ENCODE measurements at regions not wholly inside any gene's neighbourhood (a gene's known extent, or its start where the extent isn't known, plus 50 kb on each side); places are given as distances from the start of the nearest gene placed in this dataset.

DNA sequence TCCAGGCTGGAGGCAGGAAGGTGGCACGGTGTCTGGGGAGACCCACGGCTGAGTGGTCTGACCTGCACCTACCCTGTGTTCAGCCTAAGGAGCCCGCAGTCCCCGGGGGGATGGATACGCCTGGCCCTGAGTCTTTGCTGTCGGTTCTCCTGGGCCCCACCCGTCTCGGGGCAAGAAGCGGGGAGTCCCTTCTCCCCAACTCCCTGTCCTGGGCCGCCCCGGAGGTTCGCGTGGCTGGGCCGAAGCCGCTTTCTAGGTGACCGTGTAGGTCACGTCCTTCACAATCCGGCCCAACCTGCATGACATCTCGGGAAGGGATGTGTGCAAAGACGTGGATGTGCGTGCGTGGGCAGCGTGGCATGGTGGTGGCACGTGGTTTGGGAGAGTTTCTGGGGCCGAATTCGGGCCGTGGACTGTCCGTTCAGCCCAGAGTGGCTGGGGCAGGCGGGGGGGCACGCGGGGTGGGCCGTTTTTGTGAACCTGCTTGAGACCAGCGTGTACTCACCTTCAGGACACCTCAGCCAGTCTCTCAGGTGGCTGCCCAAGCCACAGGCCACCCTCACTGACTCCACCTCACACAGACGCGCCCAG, 103.3 kb downstream of the PTPRS start:
- TF ChIP-seq, protein P1, sequence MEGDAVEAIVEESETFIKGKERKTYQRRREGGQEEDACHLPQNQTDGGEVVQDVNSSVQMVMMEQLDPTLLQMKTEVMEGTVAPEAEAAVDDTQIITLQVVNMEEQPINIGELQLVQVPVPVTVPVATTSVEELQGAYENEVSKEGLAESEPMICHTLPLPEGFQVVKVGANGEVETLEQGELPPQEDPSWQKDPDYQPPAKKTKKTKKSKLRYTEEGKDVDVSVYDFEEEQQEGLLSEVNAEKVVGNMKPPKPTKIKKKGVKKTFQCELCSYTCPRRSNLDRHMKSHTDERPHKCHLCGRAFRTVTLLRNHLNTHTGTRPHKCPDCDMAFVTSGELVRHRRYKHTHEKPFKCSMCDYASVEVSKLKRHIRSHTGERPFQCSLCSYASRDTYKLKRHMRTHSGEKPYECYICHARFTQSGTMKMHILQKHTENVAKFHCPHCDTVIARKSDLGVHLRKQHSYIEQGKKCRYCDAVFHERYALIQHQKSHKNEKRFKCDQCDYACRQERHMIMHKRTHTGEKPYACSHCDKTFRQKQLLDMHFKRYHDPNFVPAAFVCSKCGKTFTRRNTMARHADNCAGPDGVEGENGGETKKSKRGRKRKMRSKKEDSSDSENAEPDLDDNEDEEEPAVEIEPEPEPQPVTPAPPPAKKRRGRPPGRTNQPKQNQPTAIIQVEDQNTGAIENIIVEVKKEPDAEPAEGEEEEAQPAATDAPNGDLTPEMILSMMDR (IDR thresholded peaks at IDR 0.05): no peak
- TF ChIP-seq EP300 (IDR thresholded peaks at IDR 0.05): no peak
- no peak for TF ChIP-seq POLR2A (IDR thresholded peaks at IDR 0.05)

All from ovary (tissue), 3 donors.